Body of pancreas (tissue), 4 donors: ENCODE measurements at regions not wholly inside any gene's neighbourhood (a gene's known extent, or its start where the extent isn't known, plus 50 kb on each side); places are given as distances from the start of the nearest gene placed in this dataset.

Experiments
- CTCF ChIP-seq, 7 experiments: fragments of 450-650 bp in 4 of 7; fragments of 200-600 bp in 3 of 7; sonication (generic) in 3 of 7; IDR thresholded peaks; one replicate each; pipeline ENCODE4 v1.5.1; 2016 to 2019; ENCODE audit warnings: antibody characterized with exemption in 7 of 7
- POLR2A ChIP-seq, 3 donors: fragments of 450-650 bp; IDR thresholded peaks; one replicate each; pipeline ENCODE4 v1.6.1; 2016; ENCODE audit warnings: antibody characterized with exemption in 3 of 3, mild to moderate bottlenecking in 2 of 3

GRCh38 chr2:201953396-201953795 is 80.3 kb upstream of the FZD7 start:
- TF ChIP-seq POLR2A (IDR thresholded peaks at IDR 0.05) (no peak), CTCF (IDR thresholded peaks at IDR 0.05) (no peak)
